NCI-H2196 (cell line): ENCODE measurements at regions not wholly inside any gene's neighbourhood (a gene's known extent, or its start where the extent isn't known, plus 50 kb on each side); places are given as distances from the start of the nearest gene placed in this dataset.

Experiments
- DNase-seq: peaks from one replicate; lab custom pipeline; 2025; ENCODE audit not compliant: unreplicated experiment; lab: John Stamatoyannopoulos, UW

- no peak for DNase-seq
Measured at GRCh38 chr14:83314764-83315163, 1781.1 kb upstream of the SEL1L start.

GRCh38 chr14:83316356-83316755 is 1782.7 kb upstream of the SEL1L start:
- no peak for DNase-seq

- DNase-seq = no peak
Measured at GRCh38 chr14:83320837-83321236, 1787.2 kb upstream of the SEL1L start.

GRCh38 chr14:83331513-83331912 is 1797.9 kb upstream of the SEL1L start:
- no peak for DNase-seq

- no peak for DNase-seq
Measured at GRCh38 chr14:83342590-83342989, 1808.9 kb upstream of the SEL1L start.

- DNase-seq = no peak
Measured at GRCh38 chr14:83347874-83348273, 1814.2 kb upstream of the SEL1L start.

GRCh38 chr14:83355609-83356008 is 1822.0 kb upstream of the SEL1L start:
- no peak for DNase-seq

GRCh38 chr14:83356080-83356479 is 1822.4 kb upstream of the SEL1L start:
- DNase-seq = no peak

- no peak for DNase-seq
Measured at GRCh38 chr14:83372271-83372670, 1838.6 kb upstream of the SEL1L start.

GRCh38 chr14:83379436-83379835 is 1845.8 kb upstream of the SEL1L start:
- DNase-seq = no peak

- no peak for DNase-seq
Measured at GRCh38 chr14:83384253-83384652, 1850.6 kb upstream of the SEL1L start.

- no peak for DNase-seq
Measured at GRCh38 chr14:83395321-83395720, 1861.7 kb upstream of the SEL1L start.

- no peak for DNase-seq
Measured at GRCh38 chr14:83416476-83416875, 1882.8 kb upstream of the SEL1L start.

- no peak for DNase-seq
Measured at GRCh38 chr14:83419420-83419819, 1885.8 kb upstream of the SEL1L start.

- DNase-seq = no peak
Measured at GRCh38 chr14:83421711-83422110, 1888.1 kb upstream of the SEL1L start.

GRCh38 chr14:83425138-83425537 is 1891.5 kb upstream of the SEL1L start:
- DNase-seq = no peak

- no peak for DNase-seq
Measured at GRCh38 chr14:83425706-83426105, 1892.1 kb upstream of the SEL1L start.

- DNase-seq = no peak
Measured at GRCh38 chr14:83433618-83434017, 1900.0 kb upstream of the SEL1L start.

- DNase-seq = no peak
Measured at GRCh38 chr14:83441801-83442200, 1908.1 kb upstream of the SEL1L start.

GRCh38 chr14:83455561-83455960 is 1921.9 kb upstream of the SEL1L start:
- DNase-seq = no peak

GRCh38 chr14:83461521-83461920 is 1927.9 kb upstream of the SEL1L start:
- DNase-seq = no peak

- no peak for DNase-seq
Measured at GRCh38 chr14:83462759-83463158, 1929.1 kb upstream of the SEL1L start.

- DNase-seq = peak; percentile 11
Measured at GRCh38 chr14:83463500-83464098, 1929.9 kb upstream of the SEL1L start.

- no peak for DNase-seq
Measured at GRCh38 chr14:83467811-83468210, 1934.2 kb upstream of the SEL1L start.
